A673 (cell line): ENCODE measurements at regions not wholly inside any gene's neighbourhood (a gene's known extent, or its start where the extent isn't known, plus 50 kb on each side); places are given as distances from the start of the nearest gene placed in this dataset.
A peak's percentile ranks its signal among the peaks of the same experiment; 100 is the strongest.

Experiments
- BruUV-seq: library from RNA; stranded (reverse); fragments of 400-500 nt; replicated peaks from 2 replicates; lab custom pipeline; 2021; lab: Mats Ljungman, UMichigan
- CTCF ChIA-PET: fragments of 300-600 bp; sonication (Branson Sonifier 250); formaldehyde crosslinking; loops from one replicate; lab custom pipeline; 2022; ENCODE audit warnings: antibody characterized with exemption; lab: Charles Lee
- POLR2A ChIA-PET: fragments of 300-600 bp; sonication (Branson Sonifier 250); formaldehyde crosslinking; loops from one replicate; lab custom pipeline; 2022; ENCODE audit warnings: antibody characterized with exemption; ENCODE audit not compliant: low non-redundant PET; lab: Charles Lee
- DNase-seq: peaks from one replicate; pipeline ENCODE4 v3.0.0-alpha.2; 2015; ENCODE audit warnings: low spot score
- H3K27ac ChIP-seq: fragments of 200-600 bp; sonication (generic); 2 replicates; pipeline ENCODE4 v1.5.1; 2016; ENCODE audit warnings: mixed run types, low read depth, mild to moderate bottlenecking, mixed read lengths, antibody characterized with exemption, low read length; ENCODE audit not compliant: poor library complexity, severe bottlenecking
- H3K27me3 ChIP-seq: fragments of 200-600 bp; sonication (generic); replicated peaks from 2 replicates; pipeline ENCODE4 v1.6.1; 2017; ENCODE audit warnings: mixed run types, low read depth, mild to moderate bottlenecking, mixed read lengths, antibody characterized with exemption, low read length; ENCODE audit not compliant: insufficient read depth, poor library complexity
- H3K36me3 ChIP-seq: fragments of 200-600 bp; sonication (generic); 2 replicates; pipeline ENCODE4 v1.6.1; 2016; ENCODE audit warnings: mixed run types, mild to moderate bottlenecking, mixed read lengths, antibody characterized with exemption, low read length; ENCODE audit not compliant: insufficient read depth, poor library complexity, severe bottlenecking
- H3K4me1 ChIP-seq: fragments of 200-600 bp; sonication (generic); 2 replicates; pipeline ENCODE4 v1.6.1; 2017; ENCODE audit warnings: mixed run types, mild to moderate bottlenecking, mixed read lengths, antibody characterized with exemption, low read length; ENCODE audit not compliant: insufficient read depth, poor library complexity, severe bottlenecking
- H3K4me3 ChIP-seq: fragments of 200-600 bp; sonication (generic); 2 replicates; pipeline ENCODE4 v1.5.1; 2016; ENCODE audit warnings: low read depth, mixed run types, mild to moderate bottlenecking, mixed read lengths, low read length; ENCODE audit not compliant: poor library complexity, severe bottlenecking
- H3K9me3 ChIP-seq: fragments of 200-600 bp; sonication (generic); 2 replicates; pipeline ENCODE4 v1.6.1; 2016; ENCODE audit warnings: mixed run types, low read depth, mild to moderate bottlenecking, mixed read lengths, antibody characterized with exemption, low read length; ENCODE audit not compliant: poor library complexity, severe bottlenecking
- CTCF ChIP-seq: fragments of 300-800, 200-600 bp; sonication (generic); conservative IDR thresholded peaks from 2 replicates; pipeline ENCODE4 v1.5.1; 2017; ENCODE audit warnings: low read depth, mild to moderate bottlenecking, antibody characterized with exemption, low read length, moderate library complexity, mixed read lengths
- EZH2 ChIP-seq: fragments of 200-600 bp; sonication (generic); IDR thresholded peaks from 2 replicates; pipeline ENCODE4 v1.6.1; 2017; ENCODE audit warnings: borderline replicate concordance, low read depth, mild to moderate bottlenecking, mixed read lengths, antibody characterized with exemption, low read length; ENCODE audit not compliant: poor library complexity, severe bottlenecking
- intact Hi-C: fragments of 100-400 bp; cut with micrococcal nuclease; formaldehyde crosslinking; loops from one replicate; pipeline ENCODE4 v1.10.0; 2022; ENCODE audit not compliant: unreplicated experiment

DNA sequence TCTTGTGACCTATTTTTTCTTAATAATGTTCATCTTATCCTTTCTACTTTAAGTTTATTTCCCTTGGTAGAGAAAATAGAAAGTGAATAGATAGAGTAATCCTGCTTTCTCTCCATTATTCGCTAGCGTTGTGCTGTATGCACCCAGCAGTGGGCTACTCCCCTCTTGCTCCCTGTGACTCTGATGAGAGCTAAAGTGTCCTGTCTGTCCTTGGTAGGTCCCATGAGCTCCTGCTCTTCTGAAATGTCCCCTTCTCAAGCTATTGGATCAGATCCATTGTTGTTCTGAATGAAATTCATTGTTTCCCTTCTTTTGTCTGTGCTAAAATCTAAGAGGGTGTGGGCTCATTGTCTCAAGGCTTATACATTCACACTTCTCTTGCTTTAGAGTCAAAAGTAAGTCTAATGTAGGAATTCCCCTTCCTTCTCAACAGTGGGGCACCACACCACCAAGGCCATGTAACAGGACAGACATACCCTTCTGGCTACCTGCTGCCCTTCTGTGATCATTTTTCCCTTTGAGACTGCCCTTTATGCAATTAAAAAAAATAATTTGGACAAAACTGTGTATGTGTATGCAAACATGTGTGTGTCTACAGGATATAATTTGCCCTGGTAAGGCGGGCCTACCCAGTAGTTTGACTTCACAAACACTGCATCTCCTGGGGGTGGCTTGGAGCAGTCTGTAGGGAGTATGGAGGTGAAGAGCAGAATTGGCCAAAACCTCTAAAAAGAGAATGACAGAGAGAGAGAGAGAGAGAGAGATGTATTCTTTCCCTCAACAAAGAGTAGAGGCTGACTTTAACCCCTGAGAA is 167.0 kb upstream of the MYLIP start:
- BruUV-seq = no TSS peak
- Histone ChIP-seq H3K27ac (no peak overlapping the region), H3K4me3 (no peak overlapping the region), H3K27me3 (no peaks in the 10 kb centered on the region), H3K9me3 (no peaks in the 10 kb centered on the region), H3K4me1 (peaks cover 11% of the 10 kb centered on the region), H3K36me3 (no peaks in the 10 kb centered on the region)
- ChIA-PET CTCF (no interaction called here), POLR2A (no interaction called here)
- TF ChIP-seq EZH2 = no peak
- no peak for TF ChIP-seq CTCF
- intact Hi-C loops = no loop called here
- DNase-seq = no peak

DNA sequence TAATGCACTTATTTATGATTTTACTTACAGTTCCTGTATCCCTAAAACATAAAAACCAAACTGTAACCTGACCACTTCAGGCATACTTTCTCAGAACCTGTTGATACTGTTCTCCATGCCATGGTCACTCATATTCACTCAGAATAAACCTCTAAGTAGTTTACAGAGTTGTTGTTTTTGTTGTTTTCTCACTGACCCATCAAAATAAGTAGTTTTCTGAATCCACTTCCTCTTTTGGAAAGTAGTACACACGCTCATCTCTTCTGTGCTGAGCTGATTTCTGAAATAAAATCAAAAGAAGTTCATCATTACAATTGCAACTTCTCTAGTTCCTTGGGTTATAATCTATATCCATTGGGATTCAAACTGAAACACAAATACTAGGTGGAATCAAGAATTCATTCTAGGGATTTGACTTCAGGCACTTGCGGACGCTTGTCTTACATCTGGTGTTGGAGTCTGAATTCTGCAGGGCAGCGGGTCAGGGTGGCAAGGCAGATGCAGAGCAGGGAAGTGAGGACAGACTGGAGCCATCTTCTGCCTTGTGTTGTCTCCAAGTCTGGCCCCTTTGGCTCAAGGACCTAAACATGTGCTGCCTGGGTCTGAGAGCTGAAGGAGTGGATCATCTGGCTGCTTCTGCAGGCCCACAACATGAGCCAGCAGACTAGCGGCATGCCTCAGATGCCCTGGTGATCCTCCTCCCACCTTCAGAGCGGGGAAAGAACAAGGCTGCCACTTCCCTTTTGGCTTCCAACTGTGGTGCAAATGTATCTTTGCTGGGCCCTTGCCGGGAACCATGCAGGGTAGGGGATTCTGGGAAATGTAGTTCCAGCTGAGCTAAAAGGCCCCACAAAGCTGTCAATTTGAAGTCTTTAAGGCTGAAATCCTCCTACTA is 167.9 kb upstream of the MYLIP start:
- CTCF ChIA-PET = no interaction called here

More for the DNA sequence above, 167.9 kb upstream of the MYLIP start:
- Histone ChIP-seq H3K36me3 (no peaks in the 10 kb centered on the region), H3K9me3 (no peaks in the 10 kb centered on the region), H3K4me1 (peaks cover 11% of the 10 kb centered on the region), H3K27me3 (no peaks in the 10 kb centered on the region), H3K27ac (no peak overlapping the region), H3K4me3 (no peak overlapping the region)
- POLR2A ChIA-PET = no interaction called here
- TF ChIP-seq CTCF = no peak
- TF ChIP-seq EZH2 = no peak
- intact Hi-C loops = no loop called here
- no TSS peak for BruUV-seq
- DNase-seq = peak; percentile 12
